Kidney epithelial cell (primary cell): ENCODE measurements at regions not wholly inside any gene's neighbourhood (a gene's known extent, or its start where the extent isn't known, plus 50 kb on each side); places are given as distances from the start of the nearest gene placed in this dataset.

ENCODE experiments used
- DNase-seq: peaks from one replicate; pipeline ENCODE4 v3.0.0-alpha.2; 2010; ENCODE audit warnings: low read depth
- H3K27me3 ChIP-seq: 2 replicates; pipeline ENCODE4 v1.6.0; 2011; ENCODE audit warnings: low read length; ENCODE audit not compliant: control insufficient read depth, insufficient read depth
- H3K36me3 ChIP-seq: 2 replicates; pipeline ENCODE4 v1.5.1; 2011; ENCODE audit warnings: low read length; ENCODE audit not compliant: control insufficient read depth, insufficient read depth
- H3K4me3 ChIP-seq: 2 replicates; pipeline ENCODE4 v1.5.1; 2011; ENCODE audit warnings: low read depth, mild to moderate bottlenecking, control low read depth, low read length
- TF ChIP-seq, protein P1 (sequence below): IDR thresholded peaks from 2 replicates; pipeline ENCODE4 v1.5.1; 2011; ENCODE audit warnings: mild to moderate bottlenecking, moderate library complexity, low read length, control low read depth, inconsistent platforms; ENCODE audit not compliant: insufficient read depth, poor library complexity, severe bottlenecking

DNA sequence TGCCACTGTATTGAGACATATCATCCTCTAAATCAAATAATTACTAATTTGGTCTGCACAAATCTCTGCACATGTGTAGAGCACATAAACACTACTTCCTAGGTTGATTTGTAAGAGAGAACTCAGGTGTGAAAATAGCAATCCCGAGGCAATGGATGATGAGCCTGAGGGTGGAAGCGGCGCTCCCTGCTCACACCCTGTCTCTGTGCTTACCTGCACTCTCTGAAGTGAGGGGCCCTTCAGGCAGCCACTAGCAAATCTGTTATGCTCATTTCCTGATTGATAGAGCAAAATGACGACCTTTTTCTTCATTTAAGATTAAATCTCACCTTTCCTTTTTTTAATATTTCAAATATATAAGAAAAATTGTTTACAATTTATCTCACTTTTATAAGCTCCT is 1995.7 kb upstream of the AGA start:
- H3K4me3 ChIP-seq, result no peak overlapping the region
- no peaks in the 10 kb centered on the region for H3K36me3 ChIP-seq
- TF ChIP-seq, protein P1, sequence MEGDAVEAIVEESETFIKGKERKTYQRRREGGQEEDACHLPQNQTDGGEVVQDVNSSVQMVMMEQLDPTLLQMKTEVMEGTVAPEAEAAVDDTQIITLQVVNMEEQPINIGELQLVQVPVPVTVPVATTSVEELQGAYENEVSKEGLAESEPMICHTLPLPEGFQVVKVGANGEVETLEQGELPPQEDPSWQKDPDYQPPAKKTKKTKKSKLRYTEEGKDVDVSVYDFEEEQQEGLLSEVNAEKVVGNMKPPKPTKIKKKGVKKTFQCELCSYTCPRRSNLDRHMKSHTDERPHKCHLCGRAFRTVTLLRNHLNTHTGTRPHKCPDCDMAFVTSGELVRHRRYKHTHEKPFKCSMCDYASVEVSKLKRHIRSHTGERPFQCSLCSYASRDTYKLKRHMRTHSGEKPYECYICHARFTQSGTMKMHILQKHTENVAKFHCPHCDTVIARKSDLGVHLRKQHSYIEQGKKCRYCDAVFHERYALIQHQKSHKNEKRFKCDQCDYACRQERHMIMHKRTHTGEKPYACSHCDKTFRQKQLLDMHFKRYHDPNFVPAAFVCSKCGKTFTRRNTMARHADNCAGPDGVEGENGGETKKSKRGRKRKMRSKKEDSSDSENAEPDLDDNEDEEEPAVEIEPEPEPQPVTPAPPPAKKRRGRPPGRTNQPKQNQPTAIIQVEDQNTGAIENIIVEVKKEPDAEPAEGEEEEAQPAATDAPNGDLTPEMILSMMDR, result no peak
- no peaks in the 10 kb centered on the region for H3K27me3 ChIP-seq
- DNase-seq, result no peak

- Histone ChIP-seq H3K27me3 (no peaks in the 10 kb centered on the region), H3K4me3 (no peak overlapping the region), H3K36me3 (no peaks in the 10 kb centered on the region)
- TF ChIP-seq, protein P1, result no peak
- DNase-seq, result no peak
Measured at GRCh38 chr4:179441596-179441995, 1999.4 kb upstream of the AGA start.

- Histone ChIP-seq H3K27me3 (no peaks in the 10 kb centered on the region), H3K4me3 (no peak overlapping the region), H3K36me3 (no peaks in the 10 kb centered on the region)
- no peak for DNase-seq
- TF ChIP-seq, protein P1, result no peak
Measured at GRCh38 chr4:179447308-179447707, 2005.1 kb upstream of the AGA start.

- H3K27me3 ChIP-seq, result no peaks in the 10 kb centered on the region
- peak; percentile 2 for DNase-seq
- H3K4me3 ChIP-seq, result no peak overlapping the region
- H3K36me3 ChIP-seq, result no peaks in the 10 kb centered on the region
- TF ChIP-seq, protein P1, result no peak
Measured at GRCh38 chr4:179465131-179465797, 2023.0 kb upstream of the AGA start.

DNA sequence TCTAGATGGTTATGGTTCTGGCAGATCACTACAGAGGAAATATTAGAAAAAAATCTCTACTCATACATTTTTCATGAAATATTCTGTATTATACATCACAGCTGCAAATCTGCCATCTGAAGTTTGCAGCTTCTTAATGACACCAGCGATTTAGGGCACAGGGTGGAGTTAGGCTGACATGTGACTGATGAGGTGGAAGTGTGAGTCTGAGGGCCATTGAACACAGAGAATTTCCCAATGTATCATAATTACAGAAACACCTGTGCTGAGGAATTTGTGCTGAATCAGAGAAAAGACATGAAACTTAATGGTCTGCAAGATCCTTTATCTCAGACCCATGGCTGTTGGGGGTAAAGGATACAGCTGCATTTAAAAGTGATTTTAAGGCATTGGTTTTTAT is 2025.6 kb upstream of the AGA start:
- peak; percentile 49 for DNase-seq

More for the DNA sequence above, 2025.6 kb upstream of the AGA start:
- no peaks in the 10 kb centered on the region for H3K36me3 ChIP-seq
- TF ChIP-seq, protein P1, result no peak
- H3K27me3 ChIP-seq, result no peaks in the 10 kb centered on the region
- no peak overlapping the region for H3K4me3 ChIP-seq
